Spinal cord (tissue), 9 donors: ENCODE measurements at regions not wholly inside any gene's neighbourhood (a gene's known extent, or its start where the extent isn't known, plus 50 kb on each side); places are given as distances from the start of the nearest gene placed in this dataset.
"Not testable (repeated sequence)": the region's sequence is repeated elsewhere in the genome, so short reads cannot be mapped to it uniquely, and the experiment has no call there.

Experiments
- DNase-seq, 6 donors: peaks; one replicate each; pipeline versions ENCODE4 v3.0.0 to v3.0.0-alpha.2; 2013 to 2015; ENCODE audit warnings: low spot score in 6 of 6, low read depth in 4 of 6
- H3K27ac ChIP-seq: one replicate; pipeline ENCODE4 v1.5.1; 2013; ENCODE audit warnings: low read depth, low read length, control low read depth
- H3K27me3 ChIP-seq: one replicate; pipeline ENCODE4 v1.6.1; 2013; ENCODE audit warnings: low read length; ENCODE audit not compliant: control insufficient read depth, insufficient read depth
- H3K36me3 ChIP-seq: one replicate; pipeline ENCODE4 v1.6.1; 2013; ENCODE audit warnings: low read length; ENCODE audit not compliant: control insufficient read depth, insufficient read depth
- H3K4me1 ChIP-seq: one replicate; pipeline ENCODE4 v1.6.1; 2013; ENCODE audit warnings: low read length; ENCODE audit not compliant: control insufficient read depth, insufficient read depth
- H3K4me3 ChIP-seq: one replicate; pipeline ENCODE4 v1.5.1; 2013; ENCODE audit warnings: low read depth, low read length, control low read depth
- H3K9me3 ChIP-seq: one replicate; pipeline ENCODE4 v1.6.1; 2013; ENCODE audit warnings: low read length; ENCODE audit not compliant: control insufficient read depth, insufficient read depth
- WGBS: methylation state at CpG from one replicate; pipeline ENCODE4 v1.1.5; 2013; ENCODE audit warnings: missing lambda C conversion rate; ENCODE audit not compliant: insufficient coverage; 5-methylcytosine and 5-hydroxymethylcytosine counted together
- donor health status: healthy.

DNA sequence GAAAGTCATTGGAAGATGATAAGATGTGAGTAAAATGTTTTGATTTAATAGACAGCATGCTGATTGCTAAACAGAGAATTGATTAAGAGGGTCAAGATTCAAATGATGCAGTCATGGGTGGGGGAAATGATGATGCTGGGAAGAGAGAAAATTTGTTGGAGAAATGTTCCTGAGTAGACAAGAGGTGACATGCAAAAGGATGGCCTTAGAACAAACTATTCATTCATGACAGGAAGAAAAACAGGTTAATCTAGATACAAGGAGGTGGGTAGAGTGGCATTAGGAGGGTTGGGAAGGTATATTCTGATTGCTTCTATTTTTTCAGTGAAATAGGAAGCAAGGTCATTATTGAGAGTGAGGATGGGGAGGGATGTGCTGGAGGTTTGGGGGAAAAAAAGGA, 146.7 kb downstream of the SEM1 start:
- H3K27me3 ChIP-seq = no peaks in the 10 kb centered on the region
- H3K27ac ChIP-seq = no peak overlapping the region
- H3K4me3 ChIP-seq = no peak overlapping the region
- no peaks in the 10 kb centered on the region for H3K9me3 ChIP-seq
- DNase-seq = no peak
- no peaks in the 10 kb centered on the region for H3K4me1 ChIP-seq
- no peaks in the 10 kb centered on the region for H3K36me3 ChIP-seq

DNA sequence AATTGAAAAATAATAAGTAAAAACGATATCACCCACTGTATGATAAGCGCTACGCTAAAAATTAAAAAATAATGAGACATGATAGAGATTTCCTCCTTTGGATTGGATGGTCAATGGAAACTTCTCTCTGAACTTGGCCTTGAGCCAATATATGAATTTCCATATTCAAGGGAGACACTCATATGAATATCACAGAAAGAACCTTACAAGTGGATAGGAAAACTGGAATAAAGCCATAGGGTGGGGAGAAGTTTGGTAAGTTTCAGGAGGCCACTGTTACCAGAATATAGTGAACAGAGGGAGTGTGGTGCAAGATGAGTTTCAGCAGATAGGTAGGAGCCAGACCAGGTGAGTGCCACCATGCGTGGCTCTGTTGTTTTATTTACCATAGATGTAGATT, 147.2 kb downstream of the SEM1 start:
- H3K27ac ChIP-seq = no peak overlapping the region
- no peaks in the 10 kb centered on the region for H3K9me3 ChIP-seq
- H3K27me3 ChIP-seq = no peaks in the 10 kb centered on the region
- H3K4me1 ChIP-seq = no peaks in the 10 kb centered on the region
- DNase-seq = no peak
- WGBS = no CpG with 5 or more reads among the region's 4 CpGs
- H3K36me3 ChIP-seq = no peaks in the 10 kb centered on the region
- H3K4me3 ChIP-seq = no peak overlapping the region

DNA sequence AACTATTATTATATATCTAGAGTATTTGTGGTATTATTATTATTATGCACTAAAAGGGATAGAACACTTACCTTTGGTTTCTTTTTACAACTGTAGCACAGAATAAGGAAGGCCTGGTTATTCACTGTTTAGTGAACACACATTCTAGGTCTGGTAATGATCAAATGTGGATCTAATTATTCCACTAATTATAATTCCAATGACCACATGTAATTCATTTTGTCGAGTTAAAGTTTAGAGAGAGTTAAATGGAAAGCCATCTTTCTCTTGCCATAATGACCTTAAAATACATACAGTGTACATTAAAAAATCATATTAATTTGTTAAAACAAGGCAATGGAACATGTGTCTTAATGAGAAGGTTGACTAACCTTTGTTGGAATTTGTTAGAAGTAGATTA, 147.8 kb downstream of the SEM1 start:
- no peaks in the 10 kb centered on the region for H3K4me1 ChIP-seq
- H3K36me3 ChIP-seq = no peaks in the 10 kb centered on the region
- no peaks in the 10 kb centered on the region for H3K9me3 ChIP-seq
- no peaks in the 10 kb centered on the region for H3K27me3 ChIP-seq
- no peak for DNase-seq
- no peak overlapping the region for H3K27ac ChIP-seq
- H3K4me3 ChIP-seq = no peak overlapping the region
- no CpG with 5 or more reads among the region's 1 CpG for WGBS

DNA sequence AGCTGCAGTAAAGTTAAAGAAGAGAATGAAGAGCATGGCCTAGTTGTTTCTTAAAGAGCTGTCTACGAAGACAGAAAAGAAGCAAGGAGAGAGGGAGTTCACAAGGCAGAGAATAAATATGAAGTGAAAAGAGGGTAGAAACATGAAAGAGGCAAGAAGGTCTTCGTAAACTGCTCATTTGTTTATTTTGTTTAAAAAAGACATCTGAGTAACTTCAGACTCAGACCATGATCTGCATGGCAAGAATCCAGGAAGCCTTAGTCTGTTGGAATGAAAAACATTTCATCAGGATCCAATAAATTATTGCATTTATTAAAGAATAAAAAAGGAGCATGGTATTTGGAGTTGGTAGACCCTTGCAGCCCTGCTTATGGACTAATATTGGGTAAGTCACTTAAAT, 151.1 kb downstream of the SEM1 start:
- Histone ChIP-seq H3K27me3 (no peaks in the 10 kb centered on the region), H3K4me1 (no peaks in the 10 kb centered on the region), H3K4me3 (no peak overlapping the region), H3K36me3 (no peaks in the 10 kb centered on the region), H3K9me3 (no peaks in the 10 kb centered on the region), H3K27ac (no peak overlapping the region)
- no peak for DNase-seq
- 57% methylated on average over 1 of the region's 2 CpGs for WGBS

DNA sequence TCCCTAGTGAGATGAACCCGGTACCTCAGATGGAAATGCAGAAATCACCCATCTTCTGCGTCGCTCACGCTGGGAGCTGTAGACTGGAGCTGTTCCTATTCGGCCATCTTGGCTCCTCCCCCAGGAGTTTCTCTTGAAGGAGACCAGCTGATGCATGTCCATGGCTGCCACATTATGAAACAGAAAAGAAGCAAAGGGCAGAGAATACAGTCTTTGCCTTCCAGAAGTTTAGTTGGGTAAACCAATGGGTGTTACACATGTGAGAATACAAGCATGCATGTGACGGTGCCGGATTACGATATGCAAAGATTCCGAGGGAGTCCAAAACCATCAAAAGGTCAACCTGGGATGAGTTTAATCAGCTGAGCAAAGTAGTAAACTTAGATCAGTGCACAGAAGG, 151.6 kb downstream of the SEM1 start:
- no peak for DNase-seq
- WGBS = 93% methylated on average over 5 of the region's 9 CpGs
- H3K9me3 ChIP-seq = no peaks in the 10 kb centered on the region
- H3K4me3 ChIP-seq = no peak overlapping the region
- no peak overlapping the region for H3K27ac ChIP-seq
- no peaks in the 10 kb centered on the region for H3K36me3 ChIP-seq
- no peaks in the 10 kb centered on the region for H3K4me1 ChIP-seq
- H3K27me3 ChIP-seq = no peaks in the 10 kb centered on the region

DNA sequence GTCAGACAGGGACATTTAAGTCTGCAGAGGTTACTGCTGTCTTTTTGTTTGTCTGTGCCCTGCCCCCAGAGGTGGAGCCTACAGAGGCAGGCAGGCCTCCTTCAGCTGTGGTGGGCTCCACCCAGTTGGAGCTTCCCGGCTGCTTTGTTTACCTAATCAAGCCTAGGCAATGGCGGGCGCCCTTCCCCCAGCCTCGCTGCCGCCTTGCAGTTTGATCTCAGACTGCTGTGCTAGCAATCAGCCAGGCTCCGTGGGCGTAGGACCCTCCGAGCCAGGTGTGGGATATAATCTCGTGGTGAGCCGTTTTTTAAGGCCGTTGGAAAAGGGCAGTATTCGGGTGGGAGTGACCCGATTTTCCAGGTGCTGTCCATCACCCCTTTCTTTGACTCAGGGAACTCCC, 152.0 kb downstream of the SEM1 start:
- H3K36me3 ChIP-seq, H3K27me3 ChIP-seq, H3K4me3 ChIP-seq, H3K4me1 ChIP-seq, DNase-seq, H3K9me3 ChIP-seq, H3K27ac ChIP-seq: not testable (repeated sequence)
- WGBS = 84% methylated on average over 9 of the region's 13 CpGs

DNA sequence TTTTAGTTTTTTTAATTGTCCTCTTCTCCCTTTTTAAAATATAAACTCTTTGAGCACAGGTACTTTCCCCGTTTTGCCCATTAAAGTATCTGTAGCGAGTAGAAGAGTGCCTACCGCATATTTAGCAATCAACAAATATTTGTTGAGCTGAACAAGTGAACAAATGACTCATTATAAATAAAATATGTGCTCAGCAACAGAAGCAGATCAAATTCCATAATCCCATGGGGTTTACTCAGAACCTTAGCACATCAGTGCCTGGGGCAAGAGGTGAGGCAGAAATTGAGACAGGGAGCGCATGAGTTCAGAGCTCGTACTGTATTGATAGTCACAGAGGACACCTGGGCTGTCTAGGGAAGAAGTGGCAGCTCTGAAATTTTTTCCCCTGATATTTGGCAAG, 161.0 kb downstream of the SEM1 start:
- no peak overlapping the region for H3K27ac ChIP-seq
- H3K27me3 ChIP-seq = no peaks in the 10 kb centered on the region
- no peaks in the 10 kb centered on the region for H3K36me3 ChIP-seq
- no peak for DNase-seq
- no peaks in the 10 kb centered on the region for H3K9me3 ChIP-seq
- H3K4me1 ChIP-seq = no peaks in the 10 kb centered on the region
- WGBS = 84% methylated on average over 3 of the region's 5 CpGs
- H3K4me3 ChIP-seq = no peak overlapping the region

DNA sequence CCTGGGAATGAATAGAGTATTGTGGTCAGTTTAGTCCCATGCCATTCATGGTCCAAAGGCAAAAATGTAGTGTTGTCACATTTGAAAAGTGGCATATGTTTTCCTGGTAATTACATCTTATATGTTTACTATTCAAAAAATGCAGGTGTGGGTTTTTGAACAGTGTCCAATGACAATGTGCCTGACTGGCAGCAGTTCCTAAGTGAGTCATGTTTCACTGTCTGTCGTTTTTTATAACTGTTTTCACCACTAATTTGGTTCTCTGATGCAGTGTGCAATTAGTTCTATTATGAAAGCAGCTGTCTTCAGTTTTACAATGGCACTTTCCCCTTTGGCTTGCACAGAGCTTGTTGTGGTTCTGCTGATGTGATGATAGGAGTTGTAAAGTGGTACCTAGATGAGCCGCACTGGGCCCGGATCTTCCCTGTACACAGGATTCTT, 162.3 kb downstream of the SEM1 start:
- peak in 2 of 6 donors; percentile 18 to 65 for DNase-seq
- Histone ChIP-seq H3K36me3 (no peaks in the 10 kb centered on the region), H3K4me3 (no peak overlapping the region), H3K27me3 (no peaks in the 10 kb centered on the region), H3K9me3 (no peaks in the 10 kb centered on the region), H3K4me1 (no peaks in the 10 kb centered on the region), H3K27ac (no peak overlapping the region)
- WGBS = no CpG with 5 or more reads among the region's 3 CpGs

DNA sequence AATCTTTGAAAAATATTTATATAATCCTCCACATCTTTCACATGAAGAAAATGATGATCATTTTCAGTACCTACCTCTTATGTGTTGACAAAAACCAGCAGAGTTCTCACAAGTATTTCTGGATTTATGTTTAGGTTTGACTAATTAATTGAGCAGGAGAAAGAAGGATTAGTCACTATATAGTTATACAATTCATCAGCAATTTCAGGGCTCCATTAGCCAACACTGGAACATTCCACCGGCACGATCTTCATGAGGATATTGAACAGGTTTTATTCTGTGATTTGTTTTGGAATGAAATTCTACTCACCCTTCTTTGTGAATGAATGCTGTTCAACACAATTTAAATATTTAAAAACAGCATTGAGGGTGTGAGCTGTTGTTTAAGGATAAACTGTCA, 163.2 kb downstream of the SEM1 start:
- no peaks in the 10 kb centered on the region for H3K4me1 ChIP-seq
- no CpG with 5 or more reads among the region's 2 CpGs for WGBS
- H3K36me3 ChIP-seq = no peaks in the 10 kb centered on the region
- no peak for DNase-seq
- no peak overlapping the region for H3K27ac ChIP-seq
- H3K9me3 ChIP-seq = no peaks in the 10 kb centered on the region
- H3K27me3 ChIP-seq = no peaks in the 10 kb centered on the region
- no peak overlapping the region for H3K4me3 ChIP-seq

DNA sequence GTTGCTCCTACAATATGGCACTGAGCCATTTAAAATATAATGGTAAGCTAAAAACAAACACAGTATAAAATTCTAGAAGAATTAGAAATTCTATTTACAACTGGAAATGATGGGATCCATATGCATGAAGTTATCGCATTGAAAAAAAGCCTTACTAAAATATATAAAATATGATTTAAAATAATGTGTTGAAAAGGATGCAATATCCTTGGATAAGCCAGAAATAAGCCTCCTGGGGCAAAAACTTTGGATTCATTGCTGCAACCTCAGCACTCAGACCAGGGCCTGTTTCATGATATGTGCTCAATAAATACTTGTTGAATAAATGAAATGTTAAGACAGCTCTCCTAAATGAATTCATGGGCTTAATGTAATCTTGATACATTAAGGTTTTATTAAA, 170.2 kb downstream of the SEM1 start:
- no peaks in the 10 kb centered on the region for H3K27me3 ChIP-seq
- no peaks in the 10 kb centered on the region for H3K36me3 ChIP-seq
- no CpG with 5 or more reads among the region's 1 CpG for WGBS
- no peaks in the 10 kb centered on the region for H3K4me1 ChIP-seq
- no peak for DNase-seq
- H3K27ac ChIP-seq = no peak overlapping the region
- H3K4me3 ChIP-seq = no peak overlapping the region
- H3K9me3 ChIP-seq = no peaks in the 10 kb centered on the region

DNA sequence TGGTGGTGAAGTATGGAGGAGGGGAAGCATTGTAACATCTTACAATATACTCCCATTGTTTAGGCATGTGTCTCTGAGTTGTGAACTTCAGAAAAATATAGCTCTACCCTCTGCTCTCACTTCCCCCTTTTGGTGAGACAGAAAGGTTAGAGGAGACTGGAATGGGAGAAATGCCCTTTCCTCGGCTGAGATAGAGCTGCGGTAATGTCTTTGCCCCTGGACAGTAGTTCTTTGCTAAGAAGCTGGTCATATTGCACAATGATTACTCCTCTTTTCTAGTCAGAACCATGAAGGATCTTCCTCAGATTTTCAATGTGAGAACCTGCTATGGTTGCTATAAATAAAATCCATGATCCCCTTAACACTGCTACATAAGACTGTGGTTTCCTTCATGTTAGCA, 171.0 kb downstream of the SEM1 start:
- Histone ChIP-seq H3K27ac (no peak overlapping the region), H3K4me1 (no peaks in the 10 kb centered on the region), H3K9me3 (no peaks in the 10 kb centered on the region), H3K4me3 (no peak overlapping the region), H3K36me3 (no peaks in the 10 kb centered on the region), H3K27me3 (no peaks in the 10 kb centered on the region)
- DNase-seq = no peak
- no CpG with 5 or more reads among the region's 2 CpGs for WGBS
